PC-9 (cell line): ENCODE measurements at regions not wholly inside any gene's neighbourhood (a gene's known extent, or its start where the extent isn't known, plus 50 kb on each side); places are given as distances from the start of the nearest gene placed in this dataset.

Experiments used
- EZH2 ChIP-seq: fragments of 200-600 bp; sonication (generic); IDR thresholded peaks from 2 replicates; pipeline ENCODE4 v1.8.0; 2017; ENCODE audit warnings: antibody characterized with exemption, low read depth
- TF ChIP-seq, protein P1 (sequence below): fragments of 200-600 bp; sonication (generic); conservative IDR thresholded peaks from 2 replicates; pipeline ENCODE4 v1.6.1; 2017; ENCODE audit warnings: mixed run types, antibody characterized with exemption, mild to moderate bottlenecking, moderate library complexity

DNA sequence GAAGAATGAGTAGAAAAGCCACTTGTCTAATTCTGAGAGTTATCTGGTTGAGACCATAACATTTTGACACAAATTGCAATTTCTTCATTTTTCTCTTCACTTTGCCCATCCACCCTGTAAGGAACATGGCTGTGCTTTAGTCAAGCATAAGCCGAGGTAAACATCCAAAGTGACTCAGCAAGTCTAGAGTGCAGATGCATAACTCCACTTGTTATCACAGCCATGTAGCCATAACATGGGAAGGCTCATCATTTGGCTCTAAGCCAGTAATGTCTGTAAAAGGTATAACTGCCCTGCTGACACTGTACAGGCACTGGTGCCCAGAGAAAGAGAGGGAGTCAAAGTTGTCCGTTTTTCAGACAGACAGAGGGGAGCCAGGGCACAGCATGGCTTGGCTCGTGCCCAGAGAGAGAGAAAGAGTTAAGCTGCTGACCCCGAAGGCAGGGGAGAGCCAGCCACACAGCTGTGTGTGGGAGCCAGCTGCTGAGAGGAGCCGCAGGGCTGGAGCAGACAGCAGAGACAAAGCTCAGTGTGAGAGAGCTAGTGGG, 76.9 kb upstream of the EXOC1L start:
- TF ChIP-seq, protein P1, sequence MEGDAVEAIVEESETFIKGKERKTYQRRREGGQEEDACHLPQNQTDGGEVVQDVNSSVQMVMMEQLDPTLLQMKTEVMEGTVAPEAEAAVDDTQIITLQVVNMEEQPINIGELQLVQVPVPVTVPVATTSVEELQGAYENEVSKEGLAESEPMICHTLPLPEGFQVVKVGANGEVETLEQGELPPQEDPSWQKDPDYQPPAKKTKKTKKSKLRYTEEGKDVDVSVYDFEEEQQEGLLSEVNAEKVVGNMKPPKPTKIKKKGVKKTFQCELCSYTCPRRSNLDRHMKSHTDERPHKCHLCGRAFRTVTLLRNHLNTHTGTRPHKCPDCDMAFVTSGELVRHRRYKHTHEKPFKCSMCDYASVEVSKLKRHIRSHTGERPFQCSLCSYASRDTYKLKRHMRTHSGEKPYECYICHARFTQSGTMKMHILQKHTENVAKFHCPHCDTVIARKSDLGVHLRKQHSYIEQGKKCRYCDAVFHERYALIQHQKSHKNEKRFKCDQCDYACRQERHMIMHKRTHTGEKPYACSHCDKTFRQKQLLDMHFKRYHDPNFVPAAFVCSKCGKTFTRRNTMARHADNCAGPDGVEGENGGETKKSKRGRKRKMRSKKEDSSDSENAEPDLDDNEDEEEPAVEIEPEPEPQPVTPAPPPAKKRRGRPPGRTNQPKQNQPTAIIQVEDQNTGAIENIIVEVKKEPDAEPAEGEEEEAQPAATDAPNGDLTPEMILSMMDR, result no peak
- TF ChIP-seq EZH2, result no peak
